Lower lobe of right lung (tissue), 2 donors: ENCODE measurements at regions not wholly inside any gene's neighbourhood (a gene's known extent, or its start where the extent isn't known, plus 50 kb on each side); places are given as distances from the start of the nearest gene placed in this dataset.

Experiments
- ATAC-seq, 2 donors: fragments of 200-7000 bp; cut with Tn5 transposase; one replicate each; pipeline ENCODE4 v1.9.1; 2020 to 2022; ENCODE audit warnings: mild to moderate bottlenecking in 2 of 2, moderate library complexity in 2 of 2
- DNase-seq: peaks from one replicate; pipeline ENCODE4 v3.0.0-alpha.2; 2020
- H3K27ac ChIP-seq: fragments of 200-600 bp; one replicate; pipeline ENCODE4 v1.8.0; 2022
- H3K27me3 ChIP-seq: fragments of 200-600 bp; one replicate; pipeline ENCODE4 v1.8.0; 2022; ENCODE audit warnings: low read depth
- H3K36me3 ChIP-seq: fragments of 200-600 bp; one replicate; pipeline ENCODE4 v1.8.0; 2022; ENCODE audit warnings: mild to moderate bottlenecking
- H3K4me1 ChIP-seq: fragments of 200-600 bp; one replicate; pipeline ENCODE4 v1.8.0; 2022
- H3K4me3 ChIP-seq: fragments of 200-600 bp; one replicate; pipeline ENCODE4 v1.8.0; 2022; ENCODE audit warnings: mild to moderate bottlenecking
- H3K9me3 ChIP-seq: fragments of 200-600 bp; one replicate; pipeline ENCODE4 v1.8.0; 2022
- CTCF ChIP-seq: fragments of 200-600 bp; IDR thresholded peaks from one replicate; pipeline ENCODE4 v1.8.0; 2022; ENCODE audit warnings: antibody characterized with exemption, mild to moderate bottlenecking
- intact Hi-C: fragments of 100-400 bp; cut with DNase I; formaldehyde crosslinking; loops from one replicate; pipeline ENCODE4 v1.11.0; 2022
- donor health status: DM: no; HTN: yes; CAD: no; lungs with severe emphysema.

GRCh38 chr3:107969525-107969924 lies 121.3 kb downstream of the CD47 start:
- Histone ChIP-seq H3K27ac (no peak overlapping the region), H3K36me3 (no peaks in the 10 kb centered on the region), H3K9me3 (no peaks in the 10 kb centered on the region), H3K4me1 (peaks cover 10% of the 10 kb centered on the region), H3K27me3 (no peaks in the 10 kb centered on the region), H3K4me3 (no peak overlapping the region)
- DNase-seq, result no peak
- TF ChIP-seq CTCF, result no peak
- intact Hi-C loops, result no loop called here
- no peak for ATAC-seq

- no peaks in the 10 kb centered on the region for H3K36me3 ChIP-seq
- no peak overlapping the region for H3K27ac ChIP-seq
- no peak overlapping the region for H3K4me3 ChIP-seq
- no peak for TF ChIP-seq CTCF
- intact Hi-C loops, result no loop called here
- H3K9me3 ChIP-seq, result no peaks in the 10 kb centered on the region
- no peak for DNase-seq
- H3K4me1 ChIP-seq, result peaks cover 10% of the 10 kb centered on the region
- H3K27me3 ChIP-seq, result no peaks in the 10 kb centered on the region
- no peak for ATAC-seq
These were observed 124.6 kb downstream of the CD47 start for GRCh38 chr3:107966276-107966675.

- DNase-seq (no peak), ATAC-seq (no peak)
- intact Hi-C loops, result no loop called here
These were observed 125.6 kb downstream of the CD47 start for GRCh38 chr3:107965136-107965655.

GRCh38 chr3:107963581-107963980 lies 127.2 kb downstream of the CD47 start:
- TF ChIP-seq CTCF, result no peak
- intact Hi-C loops, result no loop called here
- no peak for ATAC-seq

More at GRCh38 chr3:107965136-107965655, 125.6 kb downstream of the CD47 start:
- no peak overlapping the region for H3K4me3 ChIP-seq
- TF ChIP-seq CTCF, result no peak
- H3K27me3 ChIP-seq, result no peaks in the 10 kb centered on the region
- no peaks in the 10 kb centered on the region for H3K36me3 ChIP-seq
- H3K9me3 ChIP-seq, result no peaks in the 10 kb centered on the region
- H3K4me1 ChIP-seq, result peaks cover 2% of the 10 kb centered on the region
- no peak overlapping the region for H3K27ac ChIP-seq

GRCh38 chr3:107962946-107963345 lies 127.9 kb downstream of the CD47 start:
- no peak overlapping the region for H3K4me3 ChIP-seq
- H3K36me3 ChIP-seq, result no peaks in the 10 kb centered on the region
- H3K27me3 ChIP-seq, result no peaks in the 10 kb centered on the region
- no peak overlapping the region for H3K27ac ChIP-seq
- TF ChIP-seq CTCF, result no peak
- peak in 1 of 2 donors; percentile 35 for ATAC-seq
- H3K9me3 ChIP-seq, result no peaks in the 10 kb centered on the region
- intact Hi-C loops, result no loop called here
- peaks cover 7% of the 10 kb centered on the region for H3K4me1 ChIP-seq
- DNase-seq, result no peak

More at GRCh38 chr3:107963581-107963980, 127.2 kb downstream of the CD47 start:
- Histone ChIP-seq H3K9me3 (no peaks in the 10 kb centered on the region), H3K4me1 (peaks cover under 1% of the 10 kb centered on the region), H3K27me3 (no peaks in the 10 kb centered on the region), H3K36me3 (no peaks in the 10 kb centered on the region), H3K27ac (no peak overlapping the region), H3K4me3 (no peak overlapping the region)
- DNase-seq, result no peak
